CD4-positive, alpha-beta memory T cell (primary cell): ENCODE measurements at regions not wholly inside any gene's neighbourhood (a gene's known extent, or its start where the extent isn't known, plus 50 kb on each side); places are given as distances from the start of the nearest gene placed in this dataset.

Source experiments
- CTCF ChIA-PET: fragments of 350-600 bp; sonication (Branson Sonifier 250); formaldehyde crosslinking; loops from one replicate; lab custom pipeline; 2021; ENCODE audit warnings: inconsistent platforms; ENCODE audit not compliant: partially characterized antibody; lab: Charles Lee
- POLR2A ChIA-PET: fragments of 350-600 bp; sonication (Branson Sonifier 250); formaldehyde crosslinking; loops from one replicate; lab custom pipeline; 2021; ENCODE audit not compliant: partially characterized antibody; lab: Charles Lee
- DNase-seq, 5 donors: peaks; one replicate each; pipeline versions ENCODE4 v3.0.0 to v3.0.0-alpha.2; 2020 to 2022; ENCODE audit warnings: mixed read lengths in 1 of 5
- H3K27ac ChIP-seq: one replicate; pipeline ENCODE4 v1.7.0; 2013; ENCODE audit warnings: low read depth, low read length
- H3K27me3 ChIP-seq: 2 replicates; pipeline ENCODE4 v1.7.0; 2013; ENCODE audit warnings: mild to moderate bottlenecking, low read length, moderate library complexity; ENCODE audit not compliant: insufficient read depth
- H3K36me3 ChIP-seq: 2 replicates; pipeline ENCODE4 v1.7.0; 2013; ENCODE audit warnings: mild to moderate bottlenecking, low read length, moderate library complexity; ENCODE audit not compliant: insufficient read depth
- H3K4me1 ChIP-seq: 2 replicates; pipeline ENCODE4 v1.7.0; 2013; ENCODE audit warnings: mild to moderate bottlenecking, low read length, moderate library complexity; ENCODE audit not compliant: insufficient read depth
- H3K4me3 ChIP-seq, 2 donors: one replicate each; pipeline ENCODE4 v1.7.0; 2013; ENCODE audit warnings: low read length in 2 of 2, mild to moderate bottlenecking in 1 of 2
- H3K9me3 ChIP-seq, 2 donors: one replicate each; pipeline ENCODE4 v1.7.0; 2013; ENCODE audit warnings: low read length in 2 of 2, control low read depth in 1 of 2; ENCODE audit not compliant: control insufficient read depth in 1 of 2
- H3K27ac Mint-ChIP-seq, 7 donors: one replicate each; pipeline ENCODE4 v1.8.0; 2020 to 2021; ENCODE audit warnings: mixed read lengths in 7 of 7, mild to moderate bottlenecking in 6 of 7, inconsistent platforms in 3 of 7, moderate library complexity in 3 of 7
- H3K27me3 Mint-ChIP-seq, 2 donors: one replicate each; pipeline ENCODE4 v1.8.0; 2020 to 2021; ENCODE audit warnings: mixed read lengths in 2 of 2
- H3K36me3 Mint-ChIP-seq, 2 donors: one replicate each; pipeline ENCODE4 v1.8.0; 2020 to 2021; ENCODE audit warnings: mixed read lengths in 2 of 2, inconsistent platforms in 1 of 2, mild to moderate bottlenecking in 1 of 2
- H3K4me1 Mint-ChIP-seq, 4 donors: one replicate each; pipeline ENCODE4 v1.8.0; 2020 to 2021; ENCODE audit warnings: mixed read lengths in 4 of 4, mild to moderate bottlenecking in 1 of 4
- H3K4me3 Mint-ChIP-seq, 8 donors: one replicate each; pipeline ENCODE4 v1.8.0; 2020 to 2021; ENCODE audit warnings: mixed read lengths in 8 of 8, mild to moderate bottlenecking in 7 of 8, moderate library complexity in 6 of 8, inconsistent platforms in 3 of 8
- H3K9me3 Mint-ChIP-seq, 8 donors: one replicate each; pipeline ENCODE4 v1.8.0; 2020 to 2021; ENCODE audit warnings: mixed read lengths in 8 of 8, mild to moderate bottlenecking in 5 of 8, inconsistent platforms in 3 of 8, moderate library complexity in 1 of 8
- intact Hi-C: fragments of 100-400 bp; cut with micrococcal nuclease; formaldehyde crosslinking; loops from one replicate; pipeline ENCODE4 v1.15.1; 2023

DNA sequence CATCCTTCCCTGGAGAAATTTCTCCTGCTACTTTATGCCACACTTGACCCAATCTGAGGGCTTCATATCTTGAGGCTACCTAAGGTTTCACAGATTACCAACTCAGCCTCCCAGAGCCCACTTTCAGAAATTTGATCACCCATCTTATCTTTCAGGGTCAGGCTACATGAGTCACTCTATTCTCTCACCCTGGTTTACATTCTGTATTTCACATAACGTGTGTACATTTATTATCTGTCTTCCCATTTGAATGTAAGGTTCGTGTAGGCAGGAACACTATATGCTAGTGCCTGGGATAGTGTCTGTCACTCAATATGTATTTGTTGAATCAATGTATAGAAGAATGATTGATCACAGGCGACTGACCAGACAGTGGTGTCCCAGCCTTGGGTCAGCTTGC is 124.8 kb downstream of the UBE2U start:
- H3K36me3 Mint-ChIP-seq: no peaks in the 10 kb centered on the region
- DNase-seq: no peak
- Histone ChIP-seq H3K27ac (no peak overlapping the region), H3K4me1 (no peaks in the 10 kb centered on the region), H3K36me3 (no peaks in the 10 kb centered on the region), H3K4me3 (no peak overlapping the region), H3K9me3 (no peaks in the 10 kb centered on the region), H3K27me3 (no peaks in the 10 kb centered on the region)
- H3K27me3 Mint-ChIP-seq: peaks cover 8 to 18% of the 10 kb centered on the region in 2 donors
- intact Hi-C loops: no loop called here
- ChIA-PET CTCF (no interaction called here), POLR2A (no interaction called here)
- no peak overlapping the region for H3K27ac Mint-ChIP-seq
- H3K9me3 Mint-ChIP-seq: peaks cover 0 to 2% (median 0%) of the 10 kb centered on the region in 8 donors
- H3K4me1 Mint-ChIP-seq: no peaks in the 10 kb centered on the region
- no peak overlapping the region for H3K4me3 Mint-ChIP-seq

DNA sequence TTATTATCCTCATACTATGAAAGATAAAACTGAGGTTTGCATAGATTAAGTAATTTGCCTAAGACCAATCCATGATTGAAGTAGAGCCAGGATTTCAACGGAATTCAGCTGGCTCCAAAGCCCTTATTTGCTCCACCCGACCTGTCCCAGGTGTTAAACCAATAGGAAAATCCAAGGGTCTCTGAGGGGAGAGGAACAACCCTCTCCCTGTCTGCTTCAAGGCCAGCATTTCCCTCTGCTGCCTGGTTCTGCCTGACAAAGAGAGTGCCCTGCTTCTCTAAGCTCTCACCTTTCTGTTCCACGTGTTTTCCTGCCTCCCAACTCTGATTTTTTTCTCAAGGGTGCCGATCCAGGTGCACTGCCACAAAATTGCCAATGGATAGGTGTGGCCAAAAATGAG is 127.4 kb downstream of the UBE2U start:
- no peak overlapping the region for H3K27ac ChIP-seq
- no peak overlapping the region for H3K27ac Mint-ChIP-seq
- intact Hi-C loops: no loop called here
- no peaks in the 10 kb centered on the region for H3K36me3 Mint-ChIP-seq
- no peak overlapping the region for H3K4me3 ChIP-seq
- H3K27me3 ChIP-seq: no peaks in the 10 kb centered on the region
- H3K4me3 Mint-ChIP-seq: no peak overlapping the region
- H3K27me3 Mint-ChIP-seq: peaks cover 8 to 15% of the 10 kb centered on the region in 2 donors
- no peaks in the 10 kb centered on the region for H3K4me1 Mint-ChIP-seq
- H3K4me1 ChIP-seq: no peaks in the 10 kb centered on the region
- peaks cover 0 to 2% (median 0%) of the 10 kb centered on the region in 8 donors for H3K9me3 Mint-ChIP-seq
- ChIA-PET CTCF (no interaction called here), POLR2A (no interaction called here)
- no peaks in the 10 kb centered on the region for H3K9me3 ChIP-seq
- H3K36me3 ChIP-seq: no peaks in the 10 kb centered on the region
- no peak for DNase-seq

DNA sequence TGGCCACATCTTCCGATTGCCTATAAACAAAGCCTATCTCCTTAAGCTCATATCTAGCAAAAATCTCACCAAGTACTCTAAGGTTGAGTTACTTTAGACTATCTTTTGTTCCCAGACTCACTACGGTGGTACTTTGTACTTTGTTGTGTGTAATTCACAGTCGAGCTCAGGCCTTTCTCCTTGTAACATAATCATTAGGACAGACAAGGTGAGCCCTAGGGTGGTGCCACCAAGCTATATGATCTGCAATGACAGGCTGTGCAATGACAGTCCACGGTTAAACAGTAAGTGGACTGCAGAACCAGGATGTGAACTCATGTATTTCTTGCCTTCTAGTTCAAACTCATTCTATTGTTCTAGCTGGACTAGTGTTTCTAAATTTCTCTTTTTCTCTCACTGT is 132.2 kb downstream of the UBE2U start:
- CTCF ChIA-PET: no interaction called here

DNA sequence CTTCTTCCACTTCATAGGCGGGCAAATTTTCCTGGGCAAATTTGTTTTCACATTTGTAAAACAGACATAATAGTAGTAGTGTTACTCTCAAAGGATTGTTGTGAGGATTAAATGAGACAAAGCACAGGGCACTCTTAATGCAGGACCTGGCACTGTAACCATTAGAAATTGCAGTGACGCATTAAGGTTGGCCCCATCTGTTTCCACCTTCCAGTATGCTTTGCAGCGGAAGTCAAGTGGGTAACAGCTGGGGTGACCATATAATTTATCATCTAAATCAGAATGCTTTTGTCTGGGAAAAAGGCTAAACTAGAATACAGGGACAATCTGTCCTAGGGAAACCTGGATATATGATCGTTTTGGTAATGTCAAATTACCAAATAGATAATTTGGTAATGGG is 132.5 kb upstream of the CACHD1 start:
- Histone ChIP-seq H3K27me3 (no peaks in the 10 kb centered on the region), H3K4me3 (no peak overlapping the region), H3K36me3 (no peaks in the 10 kb centered on the region), H3K9me3 (no peaks in the 10 kb centered on the region), H3K4me1 (no peaks in the 10 kb centered on the region), H3K27ac (no peak overlapping the region)
- ChIA-PET POLR2A (no interaction called here), CTCF (no interaction called here)
- H3K27me3 Mint-ChIP-seq: peaks cover 3 to 12% of the 10 kb centered on the region in 2 donors
- no peaks in the 10 kb centered on the region for H3K36me3 Mint-ChIP-seq
- DNase-seq: no peak
- no peak overlapping the region for H3K27ac Mint-ChIP-seq
- no peaks in the 10 kb centered on the region for H3K4me1 Mint-ChIP-seq
- H3K9me3 Mint-ChIP-seq: peaks cover 0 to 2% (median 0%) of the 10 kb centered on the region in 8 donors
- H3K4me3 Mint-ChIP-seq: no peak overlapping the region
- intact Hi-C loops: no loop called here

More for the DNA sequence above, 132.2 kb downstream of the UBE2U start:
- Mint-ChIP-seq H3K27me3 (peaks cover 3 to 4% of the 10 kb centered on the region in 2 donors), H3K36me3 (no peaks in the 10 kb centered on the region), H3K27ac (no peak overlapping the region), H3K4me1 (no peaks in the 10 kb centered on the region), H3K9me3 (peaks cover 0 to 2% (median 0%) of the 10 kb centered on the region in 8 donors), H3K4me3 (no peak overlapping the region)
- intact Hi-C loops: no loop called here
- H3K27ac ChIP-seq: no peak overlapping the region
- H3K36me3 ChIP-seq: no peaks in the 10 kb centered on the region
- H3K4me1 ChIP-seq: no peaks in the 10 kb centered on the region
- DNase-seq: no peak
- no peaks in the 10 kb centered on the region for H3K27me3 ChIP-seq
- POLR2A ChIA-PET: no interaction called here
- H3K4me3 ChIP-seq: no peak overlapping the region
- H3K9me3 ChIP-seq: no peaks in the 10 kb centered on the region

DNA sequence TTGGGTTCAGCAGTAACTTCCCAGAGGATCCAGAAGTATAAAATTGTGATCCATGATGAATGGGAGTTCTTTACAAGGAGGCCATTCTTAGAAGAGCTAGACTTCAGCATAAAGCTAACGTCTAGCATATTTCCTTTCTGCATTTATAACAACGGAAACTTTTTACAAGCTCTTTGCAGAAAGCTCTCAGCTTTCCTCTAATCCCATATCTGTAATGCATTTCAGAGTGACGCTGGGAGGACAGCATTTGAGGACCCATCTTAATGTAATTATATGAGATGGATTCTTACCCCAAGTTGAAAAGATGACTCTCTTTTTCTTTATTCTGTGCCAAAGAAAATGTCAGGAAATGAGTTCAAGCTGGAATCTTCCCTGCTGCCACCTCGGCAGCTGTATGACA is 132.0 kb upstream of the CACHD1 start:
- no peaks in the 10 kb centered on the region for H3K36me3 ChIP-seq
- H3K4me1 ChIP-seq: no peaks in the 10 kb centered on the region
- peaks cover 3 to 15% of the 10 kb centered on the region in 2 donors for H3K27me3 Mint-ChIP-seq
- DNase-seq: no peak
- H3K4me3 ChIP-seq: no peak overlapping the region
- H3K27me3 ChIP-seq: no peaks in the 10 kb centered on the region
- no peak overlapping the region for H3K27ac Mint-ChIP-seq
- intact Hi-C loops: no loop called here
- no peaks in the 10 kb centered on the region for H3K4me1 Mint-ChIP-seq
- ChIA-PET CTCF (no interaction called here), POLR2A (no interaction called here)
- no peaks in the 10 kb centered on the region for H3K36me3 Mint-ChIP-seq
- no peaks in the 10 kb centered on the region for H3K9me3 ChIP-seq
- H3K27ac ChIP-seq: no peak overlapping the region
- H3K9me3 Mint-ChIP-seq: no peaks in the 10 kb centered on the region
- no peak overlapping the region for H3K4me3 Mint-ChIP-seq

DNA sequence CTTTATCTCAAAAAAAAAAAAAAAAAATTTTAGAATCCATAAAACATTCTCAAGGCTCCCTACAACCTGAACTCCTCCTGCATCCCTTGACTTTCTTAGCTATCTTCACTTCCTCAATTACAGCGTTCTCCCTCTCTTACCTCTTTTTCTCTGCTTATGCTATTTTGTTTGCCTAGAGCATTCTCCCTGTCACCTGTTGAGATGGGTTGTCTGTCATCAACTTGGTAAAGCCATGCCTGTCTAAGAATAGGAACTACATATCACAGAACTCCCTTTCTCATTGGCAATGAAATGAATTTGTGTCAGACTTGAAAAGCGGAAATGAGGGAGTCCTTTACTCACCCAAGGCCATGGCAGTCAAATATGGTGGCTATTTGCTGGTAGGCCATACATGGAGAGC is 129.6 kb upstream of the CACHD1 start:
- H3K27me3 ChIP-seq: no peaks in the 10 kb centered on the region
- H3K4me1 ChIP-seq: no peaks in the 10 kb centered on the region
- Mint-ChIP-seq H3K36me3 (no peaks in the 10 kb centered on the region), H3K27me3 (peaks cover 3 to 15% of the 10 kb centered on the region in 2 donors), H3K9me3 (no peaks in the 10 kb centered on the region), H3K4me1 (no peaks in the 10 kb centered on the region), H3K27ac (no peak overlapping the region), H3K4me3 (no peak overlapping the region)
- ChIA-PET POLR2A (no interaction called here), CTCF (no interaction called here)
- H3K9me3 ChIP-seq: no peaks in the 10 kb centered on the region
- no peak for DNase-seq
- H3K36me3 ChIP-seq: no peaks in the 10 kb centered on the region
- H3K27ac ChIP-seq: no peak overlapping the region
- H3K4me3 ChIP-seq: no peak overlapping the region
- intact Hi-C loops: no loop called here

DNA sequence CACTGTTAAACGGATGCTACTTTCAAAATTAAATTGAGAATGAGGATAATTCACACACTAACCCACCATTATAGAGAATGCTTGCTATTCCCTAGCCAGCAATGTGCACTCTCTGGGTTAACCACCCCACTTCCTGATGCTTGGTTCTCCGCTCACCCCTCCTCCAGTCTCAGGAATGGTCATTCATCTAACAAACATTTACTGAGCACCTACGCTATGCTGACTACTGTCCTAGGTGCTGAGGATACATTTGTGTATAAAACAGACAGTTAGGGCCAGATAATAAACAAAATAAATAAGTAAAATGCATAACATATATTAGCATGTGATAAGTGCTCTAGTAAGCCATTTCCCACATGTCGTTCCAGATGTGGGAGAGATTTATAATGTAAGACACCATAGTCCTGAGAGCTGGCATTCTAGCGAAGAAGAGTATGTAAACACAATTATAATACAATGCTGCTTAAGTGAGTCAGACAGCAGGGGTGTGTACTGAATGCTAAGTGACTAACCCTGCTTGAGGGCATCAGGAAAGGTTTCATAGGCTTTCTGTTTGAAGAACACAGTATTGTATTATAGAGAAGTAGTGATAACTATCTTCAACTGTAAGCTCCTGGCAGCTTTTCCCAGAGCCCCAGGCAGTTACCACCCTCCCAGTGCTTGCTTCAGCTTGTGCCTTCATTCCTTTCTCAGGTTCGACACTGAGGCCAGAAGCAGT is 126.7 kb upstream of the CACHD1 start:
- ChIA-PET POLR2A (no interaction called here), CTCF (no interaction called here)
- no peak overlapping the region for H3K4me3 Mint-ChIP-seq
- no peak overlapping the region for H3K27ac Mint-ChIP-seq
- H3K9me3 Mint-ChIP-seq: no peaks in the 10 kb centered on the region
- no peak for DNase-seq
- peaks cover 2 to 16% of the 10 kb centered on the region in 2 donors for H3K27me3 Mint-ChIP-seq
- Histone ChIP-seq H3K4me3 (no peak overlapping the region), H3K9me3 (no peaks in the 10 kb centered on the region), H3K36me3 (no peaks in the 10 kb centered on the region), H3K27me3 (no peaks in the 10 kb centered on the region), H3K27ac (no peak overlapping the region), H3K4me1 (no peaks in the 10 kb centered on the region)
- intact Hi-C loops: no loop called here
- H3K36me3 Mint-ChIP-seq: no peaks in the 10 kb centered on the region
- no peaks in the 10 kb centered on the region for H3K4me1 Mint-ChIP-seq
